Left hindlimb (tissue), 1 donor: ENCODE measurements at regions not wholly inside any gene's neighbourhood (a gene's known extent, or its start where the extent isn't known, plus 50 kb on each side); places are given as distances from the start of the nearest gene placed in this dataset.

Experiments
- DNase-seq: peaks from one replicate; pipeline ENCODE4 v3.0.0-alpha.2; 2018

GRCh38 chr2:145846982-145847381, 1327.1 kb upstream of the ZEB2 start:
- DNase-seq: no peak

DNA sequence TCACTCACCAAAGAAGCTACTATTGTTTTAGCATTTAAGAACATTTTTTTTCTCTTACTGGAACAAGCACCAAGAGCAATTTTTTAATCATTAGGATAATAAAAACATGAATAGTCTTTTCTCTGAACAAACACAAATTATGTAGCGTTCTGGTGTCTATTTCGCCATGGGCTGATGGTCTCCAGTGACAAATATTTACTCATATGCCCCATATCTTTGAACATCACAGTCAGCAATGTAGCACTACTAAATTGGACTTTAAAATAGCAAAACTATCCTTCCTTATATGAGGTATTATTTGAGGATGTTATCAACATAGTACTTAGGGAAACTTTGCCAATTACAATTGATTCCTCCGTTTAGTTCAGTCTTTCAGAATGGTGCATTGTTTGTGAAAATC, 1326.0 kb upstream of the ZEB2 start:
- no peak for DNase-seq

DNA sequence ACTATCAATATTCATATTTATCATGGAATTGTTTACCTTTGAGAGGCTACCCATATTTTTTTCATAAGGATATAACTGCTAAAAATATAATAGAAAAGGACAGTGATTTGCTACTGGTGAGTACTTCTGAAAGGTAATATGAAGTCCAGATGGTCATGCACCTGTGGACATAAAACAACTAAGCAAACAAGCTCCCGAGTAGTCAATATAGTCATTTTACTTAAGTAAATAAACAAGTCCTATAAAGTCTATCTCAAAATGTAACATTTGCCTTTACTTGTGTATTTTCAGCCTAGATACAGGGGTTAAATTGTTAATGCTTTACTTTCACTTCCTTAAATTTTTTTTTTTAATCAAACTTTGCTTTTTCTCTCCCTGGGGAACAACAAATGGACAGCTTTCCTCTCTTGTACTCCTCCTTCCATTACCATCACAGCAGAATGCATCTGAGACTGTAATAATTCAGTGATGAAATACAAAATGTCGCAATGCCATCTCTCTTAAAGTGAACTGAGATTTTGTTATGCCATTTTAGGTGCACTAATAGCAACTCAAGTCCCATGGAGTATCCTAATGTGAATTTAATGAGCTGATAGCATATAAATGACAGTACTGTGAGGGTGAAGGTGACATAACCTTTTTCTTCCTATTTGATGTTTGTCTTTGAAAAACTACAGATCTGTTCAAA, 1325.4 kb upstream of the ZEB2 start:
- DNase-seq: no peak

DNA sequence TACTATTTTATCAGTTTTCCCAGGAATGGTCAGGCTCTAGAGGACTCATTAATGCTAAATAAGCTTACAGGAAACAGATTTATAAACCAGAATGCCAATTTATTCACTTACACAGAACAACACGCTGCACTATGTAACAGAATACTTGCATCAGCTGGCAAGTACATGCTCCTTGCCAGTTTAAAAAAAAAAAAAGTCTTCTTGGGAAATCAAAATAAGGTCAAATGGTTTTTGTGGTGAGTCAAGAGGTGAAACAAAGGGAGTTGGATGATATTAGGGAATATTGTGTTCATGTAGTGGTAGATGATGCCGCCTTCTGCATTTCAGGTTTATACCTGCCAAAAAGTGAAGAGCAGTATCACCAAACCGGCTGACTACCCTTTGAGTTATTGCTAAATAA, 1322.1 kb upstream of the ZEB2 start:
- no peak for DNase-seq

GRCh38 chr2:145836986-145837385, 1317.1 kb upstream of the ZEB2 start:
- DNase-seq: no peak

- no peak for DNase-seq
Measured at GRCh38 chr2:145835665-145836064, 1315.7 kb upstream of the ZEB2 start.

- DNase-seq: no peak
Measured at GRCh38 chr2:145832681-145833080, 1312.8 kb upstream of the ZEB2 start.

DNA sequence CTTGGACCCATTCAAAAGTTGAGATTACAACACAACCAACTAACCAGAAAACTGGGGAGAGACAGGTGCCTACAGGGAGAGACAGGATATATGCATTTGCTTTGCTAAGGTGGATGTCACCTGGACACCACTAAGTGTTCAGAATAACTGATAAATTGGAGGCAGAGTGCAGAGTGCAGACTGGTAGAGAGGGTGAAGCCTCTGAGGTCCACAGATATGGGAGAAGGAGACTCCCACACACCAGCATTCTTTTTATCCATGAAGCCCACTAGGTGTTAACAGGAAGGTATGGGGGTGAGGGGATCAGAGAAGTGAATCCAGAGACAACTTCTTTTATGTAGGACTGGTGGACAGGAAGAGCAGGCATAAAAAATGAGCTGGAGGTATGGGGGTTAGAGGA, 1310.0 kb upstream of the ZEB2 start:
- DNase-seq: no peak

GRCh38 chr2:145827235-145827634, 1307.3 kb upstream of the ZEB2 start:
- no peak for DNase-seq

- DNase-seq: no peak
Measured at GRCh38 chr2:145824384-145824783, 1304.5 kb upstream of the ZEB2 start.

- no peak for DNase-seq
Measured at GRCh38 chr2:145822892-145823534, 1303.1 kb upstream of the ZEB2 start.

DNA sequence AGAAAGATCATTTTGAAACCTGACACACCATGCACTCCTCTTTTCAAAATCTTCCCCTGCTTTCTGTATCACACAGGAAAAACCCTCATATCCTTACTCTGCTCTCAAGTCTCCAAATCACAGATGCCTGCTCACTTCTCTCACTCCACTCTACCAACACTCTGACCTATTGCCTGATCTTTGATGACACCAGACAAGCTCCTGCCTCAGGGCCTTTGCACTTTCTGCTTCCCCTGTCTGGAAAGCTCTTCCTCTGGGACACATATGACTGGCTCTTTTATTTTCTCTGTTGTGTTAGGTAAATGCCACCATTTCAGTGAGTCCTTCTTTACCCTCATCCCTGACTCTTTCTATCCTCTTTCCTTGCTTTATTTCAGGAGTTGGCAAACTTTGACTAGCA, 1300.7 kb upstream of the ZEB2 start:
- no peak for DNase-seq

DNA sequence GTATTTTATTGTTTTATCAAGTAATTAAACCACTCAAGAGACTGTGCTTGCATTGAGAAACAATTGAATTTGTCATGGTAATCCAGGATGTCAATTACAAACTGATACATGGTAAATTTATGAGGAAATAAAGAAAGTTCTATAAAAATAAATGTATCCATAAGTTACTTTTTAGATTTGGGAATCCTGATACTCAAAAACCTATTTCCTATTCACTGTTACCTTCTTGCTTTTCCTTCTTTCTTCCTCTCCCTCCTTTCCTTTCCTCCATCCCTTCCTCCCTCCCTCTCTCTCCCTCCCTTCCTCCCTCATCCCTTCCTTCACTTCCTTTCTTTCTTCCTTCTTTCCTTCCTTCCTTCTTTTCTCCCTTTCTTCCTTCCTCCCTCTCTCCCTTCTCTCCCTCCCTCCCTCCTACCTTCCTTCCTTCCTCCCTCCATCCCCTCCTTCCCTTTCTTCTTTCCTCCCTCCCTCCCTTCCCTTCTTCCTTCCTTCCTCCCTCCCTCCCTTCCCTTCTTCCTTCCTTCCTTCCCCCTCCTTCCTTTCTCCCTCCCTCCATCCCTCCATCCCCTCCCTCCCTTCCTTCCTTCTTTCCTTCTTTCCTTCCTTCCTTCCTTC, 1299.1 kb upstream of the ZEB2 start:
- DNase-seq: no peak

GRCh38 chr2:145815933-145816332, 1296.0 kb upstream of the ZEB2 start:
- DNase-seq: no peak

DNA sequence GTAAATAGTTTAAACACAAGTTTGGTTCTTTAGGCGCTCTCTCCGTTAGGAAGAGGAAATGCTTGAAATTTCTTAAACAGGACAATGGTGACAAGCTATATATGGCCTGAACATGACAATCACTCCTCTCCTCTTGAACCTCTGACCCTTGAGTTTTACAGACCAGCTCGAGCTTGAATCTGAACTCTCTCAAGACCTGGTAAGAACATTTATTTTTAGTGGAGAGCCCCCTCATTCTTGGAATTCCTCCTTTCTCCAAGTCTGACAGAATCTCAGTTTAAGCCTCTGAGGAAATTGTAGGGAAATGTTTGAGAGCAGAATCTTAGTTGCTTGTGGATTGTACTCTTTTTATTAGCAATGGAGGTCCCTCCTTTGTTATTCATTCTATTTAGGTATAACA, 1293.6 kb upstream of the ZEB2 start:
- no peak for DNase-seq

GRCh38 chr2:145812165-145812554, 1292.2 kb upstream of the ZEB2 start:
- DNase-seq: no peak

- no peak for DNase-seq
Measured at GRCh38 chr2:145811276-145812164, 1291.6 kb upstream of the ZEB2 start.

DNA sequence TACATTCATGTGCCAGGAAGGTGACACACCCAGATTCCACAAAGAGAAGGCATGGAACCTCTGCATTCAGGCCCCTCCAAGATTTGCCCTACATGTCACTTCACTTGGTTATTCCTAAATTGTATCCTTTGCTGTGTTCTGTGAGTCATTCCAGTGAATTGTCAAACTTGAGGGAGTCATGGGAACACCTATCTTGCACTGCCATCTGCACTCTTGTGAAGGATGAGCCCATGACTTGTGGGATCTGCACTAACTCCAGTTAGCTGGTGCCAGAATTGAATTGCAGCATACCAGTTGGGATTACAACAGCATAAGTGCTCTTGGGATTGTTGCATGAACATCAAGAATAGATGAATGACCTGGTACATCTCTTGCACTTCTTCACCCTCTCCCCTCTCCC, 1288.0 kb upstream of the ZEB2 start:
- DNase-seq: no peak

DNA sequence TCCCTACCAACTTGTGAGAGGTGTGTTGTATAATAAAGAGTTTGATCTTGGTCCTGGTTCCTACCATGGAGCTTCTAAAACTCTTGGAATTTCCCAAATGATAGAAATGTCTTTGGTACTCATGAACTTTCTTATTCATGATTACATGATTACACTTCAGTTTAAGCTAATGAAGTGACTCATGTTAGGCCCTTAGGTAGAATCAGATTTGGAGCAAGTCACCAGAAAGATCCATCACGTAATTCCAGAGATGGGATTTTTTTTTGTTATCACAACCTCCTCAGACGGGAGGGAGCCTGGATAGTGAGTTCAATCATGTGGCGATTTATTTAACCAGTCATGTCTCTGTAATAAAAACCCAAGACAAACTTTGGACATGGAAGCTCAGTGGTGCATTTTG, 1287.6 kb upstream of the ZEB2 start:
- DNase-seq: no peak

DNA sequence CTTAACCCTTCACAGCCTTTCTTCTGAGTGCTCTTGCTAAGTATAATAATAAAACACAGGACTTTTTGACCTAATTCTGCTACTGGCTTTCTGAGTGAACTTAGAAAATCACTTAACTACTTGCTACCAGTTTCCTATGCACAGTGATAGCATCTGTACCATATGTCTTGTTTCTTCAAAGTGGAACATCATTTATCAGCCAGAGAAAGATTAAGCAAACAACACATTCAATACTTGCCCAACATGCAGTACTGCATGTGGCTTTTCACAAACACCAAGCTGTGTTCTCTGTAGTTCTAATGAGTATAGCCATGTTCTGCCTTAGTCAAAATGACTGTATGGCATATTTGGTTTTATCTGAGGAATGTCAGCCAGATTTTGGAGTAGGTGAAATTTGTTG, 1286.6 kb upstream of the ZEB2 start:
- no peak for DNase-seq

- DNase-seq: no peak
Measured at GRCh38 chr2:145802133-145802532, 1282.2 kb upstream of the ZEB2 start.

DNA sequence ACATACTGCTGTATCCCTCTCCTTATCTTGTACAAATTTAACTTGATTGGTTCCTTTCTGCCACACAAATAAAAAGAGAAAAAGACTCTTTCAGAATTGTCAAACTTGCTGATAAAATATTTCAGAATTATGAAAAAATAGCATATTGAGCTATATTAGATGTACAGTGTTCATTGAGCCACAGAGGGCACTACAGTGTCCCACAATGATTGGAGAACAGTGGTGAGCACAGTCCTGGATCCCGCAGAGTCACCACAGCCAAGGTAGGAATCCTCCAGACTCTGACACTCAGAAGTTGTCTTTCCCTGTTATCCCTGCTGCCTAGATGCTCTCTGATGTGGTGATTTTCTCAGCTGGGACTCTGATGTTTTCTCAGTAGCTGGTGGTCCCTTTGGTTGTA, 1281.3 kb upstream of the ZEB2 start:
- DNase-seq: no peak
